AG10803 (cell line): ENCODE measurements at regions not wholly inside any gene's neighbourhood (a gene's known extent, or its start where the extent isn't known, plus 50 kb on each side); places are given as distances from the start of the nearest gene placed in this dataset.

ENCODE experiments used
- DNase-seq: peaks from one replicate; pipeline ENCODE4 v3.0.0; 2010; ENCODE audit warnings: low read depth
- H3K4me3 ChIP-seq: 2 replicates; pipeline ENCODE4 v1.5.1; 2011; ENCODE audit warnings: mild to moderate bottlenecking, low read length, control low read depth
- CTCF ChIP-seq: conservative IDR thresholded peaks from 2 replicates; pipeline ENCODE4 v1.5.1; 2011; ENCODE audit warnings: mild to moderate bottlenecking, low read length, control low read depth, inconsistent platforms

GRCh38 chr10:62503872-62504271, 129.7 kb downstream of the ZNF365 start:
- TF ChIP-seq CTCF, result no peak

GRCh38 chr10:62506371-62506770, 132.2 kb downstream of the ZNF365 start:
- H3K4me3 ChIP-seq, result no peak overlapping the region
- DNase-seq, result no peak
- TF ChIP-seq CTCF, result no peak

More at GRCh38 chr10:62503872-62504271, 129.7 kb downstream of the ZNF365 start:
- no peak for DNase-seq
- no peak overlapping the region for H3K4me3 ChIP-seq

- no peak for TF ChIP-seq CTCF
- H3K4me3 ChIP-seq, result no peak overlapping the region
- DNase-seq, result no peak
These were observed 137.1 kb downstream of the ZNF365 start for GRCh38 chr10:62511238-62511637.

- no peak overlapping the region for H3K4me3 ChIP-seq
- no peak for TF ChIP-seq CTCF
- DNase-seq, result no peak
These were observed 137.5 kb downstream of the ZNF365 start for GRCh38 chr10:62511656-62512055.

GRCh38 chr10:62512732-62513475, 138.7 kb downstream of the ZNF365 start:
- peak; percentile 28 for DNase-seq
- no peak for TF ChIP-seq CTCF

GRCh38 chr10:62514079-62514693, 140.0 kb downstream of the ZNF365 start:
- no peak for TF ChIP-seq CTCF
- H3K4me3 ChIP-seq, result no peak overlapping the region
- no peak for DNase-seq

More at GRCh38 chr10:62512732-62513475, 138.7 kb downstream of the ZNF365 start:
- no peak overlapping the region for H3K4me3 ChIP-seq

- no peak for TF ChIP-seq CTCF
- DNase-seq, result no peak
These were observed 143.1 kb downstream of the ZNF365 start for GRCh38 chr10:62517252-62517651.

More at GRCh38 chr10:62517252-62517651, 143.1 kb downstream of the ZNF365 start:
- no peak overlapping the region for H3K4me3 ChIP-seq
